NCI-H146 (cell line): ENCODE measurements at regions not wholly inside any gene's neighbourhood (a gene's known extent, or its start where the extent isn't known, plus 50 kb on each side); places are given as distances from the start of the nearest gene placed in this dataset.

Experiments
- DNase-seq: peaks from one replicate; lab custom pipeline; 2025; lab: John Stamatoyannopoulos, UW

DNA sequence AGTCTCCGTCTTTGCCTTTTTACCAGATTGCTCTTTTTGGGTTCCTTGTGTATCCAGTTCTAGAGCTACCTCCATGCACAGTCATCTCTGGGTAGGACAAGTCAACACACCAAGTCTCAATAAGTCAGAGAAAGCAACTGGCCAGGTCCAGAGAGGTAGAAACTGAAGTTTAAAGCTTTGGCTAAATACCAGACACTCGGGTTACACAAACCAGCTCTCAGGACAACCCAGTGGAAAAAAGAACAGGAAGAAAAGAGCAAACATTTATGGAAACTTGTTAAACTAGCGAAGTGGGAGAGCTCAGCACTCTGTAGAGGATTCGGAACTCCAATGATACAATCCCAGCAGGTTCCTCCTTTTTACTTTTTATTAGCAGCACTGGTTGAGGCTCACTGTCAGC is 291.0 kb upstream of the CPEB2 start:
- no peak for DNase-seq

- peak; percentile 36 for DNase-seq
These were observed 285.6 kb upstream of the CPEB2 start for GRCh38 chr4:14716691-14717090.

DNA sequence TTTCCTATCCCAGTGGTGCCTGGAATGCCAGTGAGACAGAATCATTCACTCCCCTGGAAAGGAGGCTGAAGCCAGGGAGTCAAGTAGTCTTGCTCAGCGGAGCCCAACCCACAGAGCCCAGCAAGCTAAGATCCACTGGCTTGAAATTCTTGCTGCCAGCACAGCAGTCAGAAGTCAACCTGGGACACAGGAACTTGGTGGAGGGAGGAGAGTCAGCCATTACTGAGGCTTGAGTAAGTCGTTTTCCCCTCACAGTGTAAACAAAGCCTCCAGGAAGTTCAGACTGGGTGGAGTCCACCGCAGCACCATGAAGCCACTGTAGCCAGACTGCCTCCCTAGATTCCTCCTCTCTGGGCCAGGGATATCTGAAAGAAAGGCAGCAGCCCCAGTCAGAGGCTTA is 283.2 kb upstream of the CPEB2 start:
- DNase-seq: peak; percentile 12

- no peak for DNase-seq
These were observed 275.8 kb upstream of the CPEB2 start for GRCh38 chr4:14726441-14726840.

GRCh38 chr4:14726877-14727361 is 275.4 kb upstream of the CPEB2 start:
- DNase-seq: peak; percentile 44

- no peak for DNase-seq
These were observed 272.8 kb upstream of the CPEB2 start for GRCh38 chr4:14729282-14730000.

DNA sequence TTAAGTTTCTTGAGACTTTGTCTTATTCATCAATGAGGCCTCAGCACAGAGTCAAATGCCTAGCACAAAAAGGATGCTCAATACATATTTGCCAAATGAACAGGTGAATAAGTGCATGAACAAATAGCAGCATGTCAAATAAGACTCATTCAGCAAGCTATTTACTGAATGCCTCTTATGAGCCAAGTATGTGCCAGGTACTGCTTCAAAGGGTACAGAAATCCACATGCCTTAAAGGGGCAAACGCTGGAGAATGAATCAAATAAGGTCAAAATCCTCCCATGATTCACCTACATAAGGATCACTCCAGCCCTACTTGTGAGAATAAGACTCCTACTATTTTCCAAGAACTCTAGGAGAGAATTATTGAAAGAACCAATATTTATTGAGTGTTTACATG is 260.2 kb upstream of the CPEB2 start:
- no peak for DNase-seq

DNA sequence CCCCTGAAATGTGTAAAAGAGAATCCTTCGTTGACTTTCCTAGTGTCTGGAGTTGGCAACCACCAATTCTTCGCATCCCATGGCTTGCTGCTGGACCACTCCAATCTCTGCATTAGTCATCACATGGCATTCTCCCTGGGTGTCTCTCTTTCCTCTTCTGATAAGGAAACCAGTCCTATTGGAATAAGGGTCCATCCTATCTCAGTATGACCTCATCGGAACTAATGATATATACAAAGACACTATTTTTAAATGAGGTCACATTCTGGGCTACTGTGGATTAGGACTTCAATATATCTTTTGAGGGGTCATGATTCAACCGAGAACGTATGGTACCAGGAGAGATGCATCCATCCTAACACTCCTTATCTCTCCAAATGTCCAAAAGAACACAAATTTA is 259.1 kb upstream of the CPEB2 start:
- no peak for DNase-seq

DNA sequence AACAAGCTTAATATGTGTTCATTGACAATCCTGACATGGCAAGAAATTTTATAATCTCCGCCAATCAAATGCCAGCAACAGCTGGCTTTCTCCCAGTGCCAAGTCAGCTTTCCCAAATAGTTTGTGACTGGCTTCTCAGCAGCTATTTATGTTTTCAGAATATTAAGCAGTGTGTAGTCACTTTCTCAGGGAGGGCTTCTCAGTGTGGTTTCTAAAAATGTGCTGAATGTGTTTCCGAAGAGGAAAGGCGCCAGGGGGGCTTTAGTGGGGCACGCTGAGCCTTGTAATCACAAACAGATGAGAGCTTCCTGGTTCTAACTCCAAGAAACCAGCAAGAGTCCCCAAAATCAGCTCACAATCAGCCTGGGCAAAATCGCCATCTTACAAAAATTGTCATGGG is 258.7 kb upstream of the CPEB2 start:
- no peak for DNase-seq

- DNase-seq: no peak
These were observed 257.9 kb upstream of the CPEB2 start for GRCh38 chr4:14744346-14744745.

DNA sequence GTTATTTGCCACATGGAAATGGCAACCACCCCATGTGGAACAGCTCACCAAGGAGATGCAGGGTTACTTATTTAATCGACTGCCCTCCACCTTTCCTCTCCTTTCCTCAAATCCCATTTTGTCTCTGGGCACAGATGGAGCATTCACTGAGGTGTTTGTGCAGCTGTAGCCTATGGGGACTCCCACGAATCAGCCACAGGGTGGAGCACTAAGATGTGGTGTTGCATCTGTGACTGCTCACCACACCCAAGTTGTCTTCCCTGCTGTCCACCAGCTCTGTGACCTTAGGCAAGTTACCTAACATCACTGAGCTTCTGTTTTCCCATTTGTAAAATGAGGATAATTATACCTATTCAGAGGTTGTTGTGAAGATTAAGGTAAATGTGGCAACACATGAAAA is 252.4 kb upstream of the CPEB2 start:
- peak; percentile 55 for DNase-seq

DNA sequence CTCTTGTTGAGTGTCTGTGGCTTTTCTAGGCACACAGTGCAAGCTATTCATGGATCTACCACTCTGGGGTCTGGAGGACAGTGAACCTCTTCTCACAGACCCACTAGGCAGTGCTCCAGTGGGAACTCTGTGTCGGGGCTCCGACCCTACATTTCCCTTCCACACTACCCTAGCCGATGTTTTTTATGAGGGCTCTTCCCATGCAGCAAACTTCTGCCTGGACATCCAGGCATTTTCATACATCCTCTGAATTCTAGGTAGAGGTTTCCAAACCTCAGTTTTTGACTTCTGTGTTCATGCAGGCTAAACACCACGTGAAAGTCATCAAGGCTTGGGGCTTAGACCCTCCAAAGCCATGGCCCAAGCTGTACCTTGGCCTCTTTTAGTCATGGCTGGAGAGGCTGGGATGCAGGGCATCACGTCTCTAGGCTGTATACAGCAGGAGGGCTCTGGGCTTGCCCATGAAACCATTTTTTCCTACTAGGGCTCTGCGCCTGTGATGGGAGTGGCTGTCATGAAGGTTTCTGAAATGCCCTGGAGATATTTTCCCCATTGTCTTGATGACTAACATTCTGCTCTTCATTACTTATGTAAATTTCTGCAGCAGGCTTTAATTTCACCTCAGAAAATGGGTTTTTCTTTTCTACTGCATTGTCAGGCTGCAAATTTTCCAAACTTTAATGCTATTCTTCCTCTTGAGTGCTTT is 249.8 kb upstream of the CPEB2 start:
- no peak for DNase-seq

- DNase-seq: no peak
These were observed 235.1 kb upstream of the CPEB2 start for GRCh38 chr4:14767142-14767541.

DNA sequence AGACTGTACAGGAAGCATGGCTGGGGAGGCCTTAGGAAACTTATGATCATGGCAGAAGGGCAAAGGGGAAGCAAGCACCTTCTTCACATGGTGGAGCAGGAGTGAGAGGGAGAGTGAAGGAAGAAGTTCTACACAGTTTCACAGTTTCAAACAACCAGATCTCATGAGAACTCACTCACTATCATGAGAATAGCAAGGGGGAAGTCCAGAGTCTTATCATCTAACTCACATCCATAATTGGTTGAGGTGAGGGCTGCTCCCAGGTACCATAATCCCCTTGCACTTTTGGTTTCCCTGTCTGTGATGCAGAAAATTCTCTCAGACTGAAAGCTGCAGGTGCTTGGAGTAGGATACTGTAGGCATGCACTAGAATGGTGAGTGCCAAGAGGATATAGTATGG is 233.8 kb upstream of the CPEB2 start:
- no peak for DNase-seq

- DNase-seq: no peak
These were observed 232.3 kb upstream of the CPEB2 start for GRCh38 chr4:14769993-14770392.

GRCh38 chr4:14771094-14771493 is 231.2 kb upstream of the CPEB2 start:
- no peak for DNase-seq

DNA sequence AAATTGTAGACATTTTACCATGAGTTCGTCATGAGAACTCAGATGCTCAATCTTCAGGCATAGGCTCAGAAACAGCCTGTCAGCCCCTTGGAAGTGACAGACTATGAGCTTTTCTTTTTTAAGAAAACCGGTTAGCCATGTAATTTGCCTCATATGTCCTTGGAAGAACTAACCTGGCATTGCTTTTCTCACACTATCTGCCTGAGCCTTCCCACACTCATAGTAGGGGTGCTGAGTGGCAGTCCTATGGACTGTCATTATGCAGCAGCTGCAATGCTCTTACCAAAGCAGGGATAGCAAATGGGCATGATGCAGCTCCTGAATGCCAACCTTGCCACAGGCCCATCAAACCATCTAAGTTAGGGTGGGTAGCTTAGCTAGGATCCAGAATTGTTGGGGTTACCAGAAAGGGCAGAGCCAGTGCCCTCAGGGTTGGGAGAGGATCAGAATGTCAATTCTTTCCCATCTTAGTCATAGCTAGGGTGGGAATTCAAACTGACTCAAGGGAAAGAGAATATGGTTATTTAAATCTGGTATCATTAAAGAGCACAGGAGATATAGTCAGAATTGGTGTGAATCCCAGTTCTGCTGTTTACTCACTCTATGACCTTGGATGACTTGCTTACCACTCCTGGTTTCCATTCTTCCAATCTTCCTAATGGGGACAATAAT is 230.6 kb upstream of the CPEB2 start:
- no peak for DNase-seq

GRCh38 chr4:14772388-14772787 is 229.9 kb upstream of the CPEB2 start:
- DNase-seq: no peak

GRCh38 chr4:14783011-14783877 is 219.0 kb upstream of the CPEB2 start:
- DNase-seq: no peak

DNA sequence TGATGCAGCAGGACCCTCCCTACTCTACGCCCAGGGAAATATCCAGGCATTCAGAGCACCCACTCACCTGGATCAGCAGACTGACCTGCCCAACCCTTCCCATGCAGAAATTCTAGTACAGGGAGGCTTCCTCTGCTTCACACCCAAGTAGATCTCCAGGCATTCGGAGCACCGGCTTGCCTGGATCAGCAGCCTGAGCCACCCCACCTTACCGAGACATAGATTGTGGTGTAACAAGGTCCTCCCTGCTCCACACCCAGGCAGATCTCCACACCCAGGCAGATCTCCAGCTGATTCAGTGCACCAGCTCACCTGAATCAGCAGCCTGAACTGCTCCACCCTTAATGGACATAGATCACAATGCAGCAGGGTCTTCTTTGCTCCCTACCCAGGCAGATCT is 215.1 kb upstream of the CPEB2 start:
- no peak for DNase-seq

DNA sequence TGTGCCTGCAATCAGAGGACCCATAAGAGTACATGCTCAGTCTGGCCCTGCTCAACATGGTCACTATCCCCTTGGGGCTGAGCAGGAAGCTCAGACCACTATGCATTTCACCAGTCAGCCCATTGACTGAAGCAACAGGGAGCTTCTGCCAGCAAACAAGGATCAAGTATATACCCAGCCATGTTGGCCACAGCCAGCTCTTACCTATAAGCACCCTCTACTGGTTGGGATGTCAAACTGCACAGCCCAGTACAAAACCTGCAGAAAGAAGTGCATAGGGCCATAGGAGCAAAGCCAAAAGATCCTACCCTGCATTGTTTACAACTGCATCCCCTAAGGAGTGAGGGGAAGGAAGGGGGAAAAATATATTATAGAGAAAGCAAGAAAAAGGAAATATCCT is 214.4 kb upstream of the CPEB2 start:
- DNase-seq: no peak

- DNase-seq: no peak
These were observed 211.8 kb upstream of the CPEB2 start for GRCh38 chr4:14790494-14790893.
